Loucy (cell line): ENCODE measurements at regions not wholly inside any gene's neighbourhood (a gene's known extent, or its start where the extent isn't known, plus 50 kb on each side); places are given as distances from the start of the nearest gene placed in this dataset.

Source experiments
- H2AFZ ChIP-seq: fragments of 200-600 bp; sonication (generic); 2 replicates; pipeline ENCODE4 v1.6.0; 2016; ENCODE audit warnings: antibody characterized with exemption, mild to moderate bottlenecking, low read length, moderate library complexity
- H3F3A ChIP-seq: fragments of 200-600 bp; 2 replicates; pipeline ENCODE4 v1.6.0; 2016; ENCODE audit warnings: antibody characterized with exemption, low read depth, mild to moderate bottlenecking
- H3K27me3 ChIP-seq: fragments of 200-600 bp; sonication (generic); 2 replicates; pipeline ENCODE4 v1.6.1; 2014; ENCODE audit warnings: low read length, mild to moderate bottlenecking; ENCODE audit not compliant: insufficient read depth, poor library complexity, severe bottlenecking
- H3K36me3 ChIP-seq: fragments of 200-600 bp; sonication (generic); 2 replicates; pipeline ENCODE4 v1.6.1; 2016; ENCODE audit warnings: low read length; ENCODE audit not compliant: insufficient read depth
- H3K4me1 ChIP-seq: fragments of 200-600 bp; sonication (generic); 2 replicates; pipeline ENCODE4 v1.5.1; 2014; ENCODE audit warnings: low read length, mild to moderate bottlenecking; ENCODE audit not compliant: insufficient read depth, poor library complexity, severe bottlenecking
- H3K4me2 ChIP-seq: fragments of 200-600 bp; sonication (generic); 2 replicates; pipeline ENCODE4 v1.6.0; 2014; ENCODE audit warnings: antibody characterized with exemption, low read length, low read depth, mild to moderate bottlenecking; ENCODE audit not compliant: poor library complexity, severe bottlenecking
- H3K4me3 ChIP-seq: fragments of 200-600 bp; sonication (generic); 2 replicates; pipeline ENCODE4 v1.5.1; 2014; ENCODE audit warnings: low read length, mild to moderate bottlenecking, mixed read lengths; ENCODE audit not compliant: poor library complexity, severe bottlenecking
- H3K79me2 ChIP-seq: fragments of 200-600 bp; sonication (generic); 2 replicates; pipeline ENCODE4 v1.6.1; 2014; ENCODE audit warnings: low read length; ENCODE audit not compliant: insufficient read depth
- H3K9ac ChIP-seq: fragments of 200-600 bp; sonication (generic); 2 replicates; pipeline ENCODE4 v1.6.0; 2014; ENCODE audit warnings: mild to moderate bottlenecking, low read depth, low read length, moderate library complexity; ENCODE audit not compliant: poor library complexity, severe bottlenecking
- H3K9me2 ChIP-seq: fragments of 200-600 bp; sonication (generic); replicated peaks from 2 replicates; pipeline ENCODE4 v1.6.1; 2016; ENCODE audit warnings: low read depth, low read length, mixed read lengths
- H3K9me3 ChIP-seq: fragments of 200-600 bp; sonication (generic); 2 replicates; pipeline ENCODE4 v1.6.1; 2014; ENCODE audit warnings: mild to moderate bottlenecking, antibody characterized with exemption, low read length, low read depth; ENCODE audit not compliant: insufficient read depth
- H4K20me1 ChIP-seq: fragments of 200-600 bp; sonication (generic); 2 replicates; pipeline ENCODE4 v1.6.0; 2014; ENCODE audit warnings: antibody characterized with exemption, low read length, mild to moderate bottlenecking; ENCODE audit not compliant: insufficient read depth, poor library complexity, severe bottlenecking
- CTCF ChIP-seq: fragments of 200-600 bp; sonication (generic); conservative IDR thresholded peaks from 2 replicates; pipeline ENCODE4 v1.5.1; 2014; ENCODE audit warnings: mild to moderate bottlenecking, antibody characterized with exemption, low read length
- EZH2phosphoT487 ChIP-seq: fragments of 200-600 bp; IDR thresholded peaks from 2 replicates; pipeline ENCODE4 v1.6.1; 2018; ENCODE audit warnings: antibody characterized with exemption, mild to moderate bottlenecking, moderate library complexity, borderline replicate concordance

- Histone ChIP-seq H3K9ac (no peak overlapping the region), H3F3A (no peaks in the 10 kb centered on the region), H3K27me3 (no peaks in the 10 kb centered on the region), H3K4me3 (no peak overlapping the region), H3K4me1 (no peaks in the 10 kb centered on the region), H4K20me1 (no peaks in the 10 kb centered on the region), H3K79me2 (no peaks in the 10 kb centered on the region), H2AFZ (no peak overlapping the region), H3K4me2 (no peak overlapping the region), H3K9me2 (no peaks in the 10 kb centered on the region), H3K36me3 (no peaks in the 10 kb centered on the region), H3K9me3 (no peaks in the 10 kb centered on the region)
- no peak for TF ChIP-seq CTCF
- no peak for TF ChIP-seq EZH2phosphoT487
These were observed 500.9 kb downstream of the ARL4A start for GRCh38 chr7:13188236-13188805.

- no peaks in the 10 kb centered on the region for H3K79me2 ChIP-seq
- no peaks in the 10 kb centered on the region for H3K9me3 ChIP-seq
- no peak overlapping the region for H3K9ac ChIP-seq
- H3K9me2 ChIP-seq = no peaks in the 10 kb centered on the region
- H3K4me2 ChIP-seq = no peak overlapping the region
- no peaks in the 10 kb centered on the region for H3K36me3 ChIP-seq
- no peak for TF ChIP-seq EZH2phosphoT487
- TF ChIP-seq CTCF = no peak
- H3K4me3 ChIP-seq = no peak overlapping the region
- H3K27me3 ChIP-seq = no peaks in the 10 kb centered on the region
- H3F3A ChIP-seq = no peaks in the 10 kb centered on the region
- H3K4me1 ChIP-seq = no peaks in the 10 kb centered on the region
- H4K20me1 ChIP-seq = no peaks in the 10 kb centered on the region
- H2AFZ ChIP-seq = no peak overlapping the region
These were observed 501.5 kb downstream of the ARL4A start for GRCh38 chr7:13188922-13189321.

DNA sequence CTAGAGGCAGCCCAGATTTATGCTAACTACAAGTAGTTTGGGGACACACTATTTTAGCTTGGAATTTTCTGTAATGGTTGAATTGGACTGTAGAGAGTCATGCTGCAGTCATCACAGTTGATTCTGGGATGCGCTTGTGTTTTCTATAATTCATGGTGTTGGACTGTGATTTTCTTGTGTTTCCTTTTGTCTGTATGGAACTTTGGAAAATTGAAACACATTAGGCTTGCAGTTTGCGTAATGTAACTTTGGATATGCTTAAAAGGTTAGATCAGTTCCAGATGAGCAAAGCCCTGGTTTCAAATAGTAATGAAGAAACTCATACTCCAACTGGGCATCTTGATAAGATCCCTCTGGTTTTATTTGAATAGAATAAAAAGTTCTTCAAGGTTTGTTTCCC lies 502.2 kb downstream of the ARL4A start:
- H3K4me3 ChIP-seq = no peak overlapping the region
- H3K9ac ChIP-seq = no peak overlapping the region
- H4K20me1 ChIP-seq = no peaks in the 10 kb centered on the region
- H3F3A ChIP-seq = no peaks in the 10 kb centered on the region
- no peak overlapping the region for H2AFZ ChIP-seq
- H3K9me3 ChIP-seq = no peaks in the 10 kb centered on the region
- no peaks in the 10 kb centered on the region for H3K36me3 ChIP-seq
- no peak for TF ChIP-seq EZH2phosphoT487
- TF ChIP-seq CTCF = no peak
- no peak overlapping the region for H3K4me2 ChIP-seq
- no peaks in the 10 kb centered on the region for H3K27me3 ChIP-seq
- no peaks in the 10 kb centered on the region for H3K4me1 ChIP-seq
- H3K79me2 ChIP-seq = no peaks in the 10 kb centered on the region
- H3K9me2 ChIP-seq = no peaks in the 10 kb centered on the region
